ENCODE measurements at regions not wholly inside any gene's neighbourhood (a gene's known extent, or its start where the extent isn't known, plus 50 kb on each side); places are given as distances from the start of the nearest gene placed in this dataset.

- Mint-ChIP-seq H3K4me1 (peaks cover 4% of the 10 kb centered on the region; the same call in 1 of the 3 replicates), H3K9me3 (peaks cover 1% of the 10 kb centered on the region; the same call in 1 of the 3 replicates), H3K27me3 (ENCODE audit: insufficient read depth, low read depth, poor library complexity) (peaks cover 3% of the 10 kb centered on the region), H3K4me3 (no peak overlapping the region), H3K36me3 (ENCODE audit: low read depth) (no peaks in the 10 kb centered on the region), H3K27ac (no peak overlapping the region)
- DNase-seq (ENCODE audit: low spot score): no peak
- no peaks in the 10 kb centered on the region for H3K4me1 ChIP-seq (ENCODE audit: insufficient read depth)
- ATAC-seq: no peak
- no peak overlapping the region for H3K4me3 ChIP-seq
- no peak overlapping the region for H3K27ac ChIP-seq (ENCODE audit: low read depth)
- no peak overlapping the region for H2AFZ ChIP-seq
- no peaks in the 10 kb centered on the region for H3K79me2 ChIP-seq (replicated peaks; ENCODE audit: insufficient read depth)
- no peaks in the 10 kb centered on the region for H3K27me3 ChIP-seq (ENCODE audit: insufficient read depth)
- TF ChIP-seq ZNF114 (CRISPR knock-in tag; IDR thresholded peaks at IDR 0.05): no peak
- no peak overlapping the region for H3K4me2 ChIP-seq
- no peaks in the 10 kb centered on the region for H3K36me3 ChIP-seq (ENCODE audit: insufficient read depth)
- no peaks in the 10 kb centered on the region for H3F3A ChIP-seq (replicated peaks; ENCODE audit: low read depth)
- H4K20me1 ChIP-seq (replicated peaks; ENCODE audit: insufficient read depth): no peaks in the 10 kb centered on the region
- no peaks in the 10 kb centered on the region for H3K9me2 ChIP-seq (ENCODE audit: insufficient read depth)
Observed at GRCh38 chr5:2996248-2996647, 244.8 kb upstream of the IRX2 start.

GRCh38 chr5:2995667-2996066 is 244.2 kb upstream of the IRX2 start:
- ATAC-seq: no peak
- no peaks in the 10 kb centered on the region for H3K4me1 ChIP-seq (ENCODE audit: insufficient read depth)
- TF ChIP-seq ZNF462 (CRISPR knock-in tag; IDR thresholded peaks at IDR 0.05): no peak
- TF ChIP-seq REST (IDR thresholded peaks at IDR 0.05; ENCODE audit: unreplicated experiment): no peak
- TF ChIP-seq ETS1 (IDR thresholded peaks at IDR 0.05): no peak
- TF ChIP-seq EZH2 (IDR thresholded peaks at IDR 0.05; ENCODE audit: low read depth, unreplicated experiment): no peak
- no peak for TF ChIP-seq ZNF114 (CRISPR knock-in tag; IDR thresholded peaks at IDR 0.05)
- TF ChIP-seq JUNB (IDR thresholded peaks at IDR 0.05; ENCODE audit: unreplicated experiment): no peak
- no peak for TF ChIP-seq STAT1 (IDR thresholded peaks at IDR 0.05; ENCODE audit: unreplicated experiment)
- no peak for TF ChIP-seq CTCF (conservative IDR thresholded peaks at IDR 0.05; ENCODE audit: low read depth in 2 of 2)
- TF ChIP-seq EZH2phosphoT487 (IDR thresholded peaks at IDR 0.05; ENCODE audit: unreplicated experiment): no peak
- no peak for TF ChIP-seq CREB1 (CRISPR knock-in tag; IDR thresholded peaks at IDR 0.05; ENCODE audit: low read depth)

More at GRCh38 chr5:2995667-2996066, 244.2 kb upstream of the IRX2 start:
- Histone ChIP-seq H3K27ac (ENCODE audit: low read depth) (no peak overlapping the region), H3K27me3 (ENCODE audit: insufficient read depth) (no peaks in the 10 kb centered on the region), H2AFZ (no peak overlapping the region), H3K36me3 (ENCODE audit: insufficient read depth) (no peaks in the 10 kb centered on the region), H3K4me2 (no peak overlapping the region), H3K79me2 (replicated peaks; ENCODE audit: insufficient read depth) (no peaks in the 10 kb centered on the region), H4K20me1 (replicated peaks; ENCODE audit: insufficient read depth) (no peaks in the 10 kb centered on the region), H3F3A (replicated peaks; ENCODE audit: low read depth) (no peaks in the 10 kb centered on the region), H3K4me3 (no peak overlapping the region), H3K9me2 (ENCODE audit: insufficient read depth) (no peaks in the 10 kb centered on the region)
- Mint-ChIP-seq H3K27ac (no peak overlapping the region), H3K27me3 (ENCODE audit: insufficient read depth, low read depth, poor library complexity) (peaks cover 3% of the 10 kb centered on the region), H3K4me1 (peaks cover 4% of the 10 kb centered on the region; the same call in 1 of the 3 replicates), H3K36me3 (ENCODE audit: low read depth) (no peaks in the 10 kb centered on the region), H3K9me3 (no peaks in the 10 kb centered on the region), H3K4me3 (no peak overlapping the region)
- no peak for DNase-seq (ENCODE audit: low spot score)
